RWPE2 (cell line): ENCODE measurements at regions not wholly inside any gene's neighbourhood (a gene's known extent, or its start where the extent isn't known, plus 50 kb on each side); places are given as distances from the start of the nearest gene placed in this dataset.

ENCODE experiments used
- ATAC-seq: fragments of 200-7000 bp; cut with Tn5 transposase; 3 replicates; pipeline ENCODE4 v1.9.1; 2021; ENCODE audit warnings: low read depth
- DNase-seq: peaks from one replicate; pipeline ENCODE4 v3.0.0-alpha.2; 2020; ENCODE audit warnings: low spot score
- H3K27ac ChIP-seq: fragments of 450-650 bp; 2 replicates; pipeline ENCODE4 v1.5.1; 2017; ENCODE audit warnings: mild to moderate bottlenecking; ENCODE audit not compliant: poor library complexity, severe bottlenecking
- H3K27me3 ChIP-seq: fragments of 250-450 bp; sonication (Bioruptor Pico); 2 replicates; pipeline ENCODE4 v1.5.1; 2021; ENCODE audit warnings: mild to moderate bottlenecking, moderate library complexity; ENCODE audit not compliant: insufficient read depth, poor library complexity, severe bottlenecking
- H3K36me3 ChIP-seq: fragments of 250-450 bp; sonication (Bioruptor Pico); 2 replicates; pipeline ENCODE4 v1.5.1; 2020; ENCODE audit warnings: low read depth, mild to moderate bottlenecking, moderate library complexity
- H3K4me1 ChIP-seq: fragments of 250-450 bp; sonication (Bioruptor Pico); 2 replicates; pipeline ENCODE4 v1.5.1; 2021; ENCODE audit warnings: mild to moderate bottlenecking, moderate library complexity; ENCODE audit not compliant: insufficient read depth, poor library complexity, severe bottlenecking
- H3K4me3 ChIP-seq: fragments of 250-450 bp; sonication (Bioruptor Pico); 2 replicates; pipeline ENCODE4 v1.5.1; 2021; ENCODE audit warnings: mild to moderate bottlenecking, moderate library complexity; ENCODE audit not compliant: severe bottlenecking
- H3K9me3 ChIP-seq: fragments of 250-450 bp; sonication (Bioruptor Pico); 2 replicates; pipeline ENCODE4 v1.5.1; 2021; ENCODE audit warnings: mild to moderate bottlenecking, moderate library complexity; ENCODE audit not compliant: severe bottlenecking
- TF ChIP-seq, protein P1 (sequence below): fragments of 450-650 bp; IDR thresholded peaks from one replicate; pipeline ENCODE4 v1.5.1; 2017; ENCODE audit warnings: mild to moderate bottlenecking, moderate library complexity; ENCODE audit not compliant: poor library complexity, severe bottlenecking

DNA sequence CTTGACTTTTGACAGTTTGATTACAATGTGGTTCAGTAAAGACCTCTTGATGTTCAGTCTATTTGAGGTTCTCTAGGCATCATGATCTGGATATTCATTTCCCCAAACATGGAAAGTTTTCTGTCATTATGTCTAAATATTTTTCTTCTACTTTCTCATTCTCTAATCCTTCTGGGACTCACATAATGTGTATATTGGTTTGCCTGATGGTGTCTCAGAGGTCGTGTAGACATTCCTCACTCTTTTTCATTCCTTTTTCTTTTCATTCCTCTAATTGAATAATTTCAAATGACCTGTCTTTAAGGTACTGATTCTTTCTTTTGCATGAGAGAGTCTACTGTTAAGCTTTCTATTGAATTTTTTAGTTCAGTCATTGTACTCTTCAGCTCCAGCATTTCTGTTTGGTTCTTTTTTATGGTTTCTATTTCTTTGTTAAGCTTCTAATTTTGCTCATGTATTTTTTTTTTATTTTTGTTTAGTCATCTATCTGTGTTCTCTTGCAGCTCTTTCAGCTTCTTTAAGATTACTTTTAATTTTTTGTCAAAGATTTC lies 158.4 kb downstream of the GDAP2 start:
- no peak overlapping the region for H3K27ac ChIP-seq
- ATAC-seq = no peak
- H3K36me3 ChIP-seq = no peaks in the 10 kb centered on the region
- H3K27me3 ChIP-seq = no peaks in the 10 kb centered on the region
- no peak overlapping the region for H3K4me3 ChIP-seq
- DNase-seq = no peak
- peaks cover 10% of the 10 kb centered on the region for H3K9me3 ChIP-seq
- TF ChIP-seq, protein P1, sequence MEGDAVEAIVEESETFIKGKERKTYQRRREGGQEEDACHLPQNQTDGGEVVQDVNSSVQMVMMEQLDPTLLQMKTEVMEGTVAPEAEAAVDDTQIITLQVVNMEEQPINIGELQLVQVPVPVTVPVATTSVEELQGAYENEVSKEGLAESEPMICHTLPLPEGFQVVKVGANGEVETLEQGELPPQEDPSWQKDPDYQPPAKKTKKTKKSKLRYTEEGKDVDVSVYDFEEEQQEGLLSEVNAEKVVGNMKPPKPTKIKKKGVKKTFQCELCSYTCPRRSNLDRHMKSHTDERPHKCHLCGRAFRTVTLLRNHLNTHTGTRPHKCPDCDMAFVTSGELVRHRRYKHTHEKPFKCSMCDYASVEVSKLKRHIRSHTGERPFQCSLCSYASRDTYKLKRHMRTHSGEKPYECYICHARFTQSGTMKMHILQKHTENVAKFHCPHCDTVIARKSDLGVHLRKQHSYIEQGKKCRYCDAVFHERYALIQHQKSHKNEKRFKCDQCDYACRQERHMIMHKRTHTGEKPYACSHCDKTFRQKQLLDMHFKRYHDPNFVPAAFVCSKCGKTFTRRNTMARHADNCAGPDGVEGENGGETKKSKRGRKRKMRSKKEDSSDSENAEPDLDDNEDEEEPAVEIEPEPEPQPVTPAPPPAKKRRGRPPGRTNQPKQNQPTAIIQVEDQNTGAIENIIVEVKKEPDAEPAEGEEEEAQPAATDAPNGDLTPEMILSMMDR = no peak
- H3K4me1 ChIP-seq = no peaks in the 10 kb centered on the region

- Histone ChIP-seq H3K36me3 (no peaks in the 10 kb centered on the region), H3K9me3 (no peaks in the 10 kb centered on the region), H3K27ac (no peak overlapping the region), H3K4me1 (no peaks in the 10 kb centered on the region), H3K27me3 (no peaks in the 10 kb centered on the region), H3K4me3 (no peak overlapping the region)
- ATAC-seq = no peak
- TF ChIP-seq, protein P1 = no peak
- DNase-seq = no peak
Observed at GRCh38 chr1:117779364-117779763, 150.1 kb downstream of the GDAP2 start.

GRCh38 chr1:117780687-117781475 lies 148.5 kb downstream of the GDAP2 start:
- ATAC-seq = no peak

DNA sequence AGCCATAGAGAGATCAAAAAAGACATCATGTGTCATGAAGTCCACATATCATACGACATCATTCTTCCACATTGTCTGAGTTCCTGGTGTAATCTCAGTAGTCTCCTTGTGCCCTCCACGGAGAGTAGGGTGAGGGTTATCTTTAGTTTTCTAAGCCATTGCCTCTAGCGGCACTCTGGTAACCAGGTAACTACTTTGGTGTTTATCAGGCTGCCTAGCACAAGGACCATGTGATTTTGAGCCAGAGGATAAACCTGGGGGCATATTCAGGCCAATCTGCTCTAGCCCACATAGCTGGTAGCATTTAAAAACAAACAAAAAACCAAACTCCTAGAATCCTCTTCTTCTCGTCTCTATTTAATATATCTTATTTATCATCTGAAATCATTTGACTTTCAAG lies 147.4 kb downstream of the GDAP2 start:
- ATAC-seq = no peak

More at GRCh38 chr1:117780687-117781475, 148.5 kb downstream of the GDAP2 start:
- Histone ChIP-seq H3K4me1 (no peaks in the 10 kb centered on the region), H3K36me3 (no peaks in the 10 kb centered on the region), H3K9me3 (no peaks in the 10 kb centered on the region), H3K4me3 (no peak overlapping the region), H3K27me3 (no peaks in the 10 kb centered on the region), H3K27ac (no peak overlapping the region)
- no peak for DNase-seq
- TF ChIP-seq, protein P1 = no peak

More for the DNA sequence above, 147.4 kb downstream of the GDAP2 start:
- TF ChIP-seq, protein P1 = no peak
- Histone ChIP-seq H3K36me3 (no peaks in the 10 kb centered on the region), H3K27me3 (no peaks in the 10 kb centered on the region), H3K9me3 (no peaks in the 10 kb centered on the region), H3K27ac (no peak overlapping the region), H3K4me3 (no peak overlapping the region), H3K4me1 (no peaks in the 10 kb centered on the region)
- DNase-seq = no peak
